ENCODE measurements at regions not wholly inside any gene's neighbourhood (a gene's known extent, or its start where the extent isn't known, plus 50 kb on each side); places are given as distances from the start of the nearest gene placed in this dataset.

DNA sequence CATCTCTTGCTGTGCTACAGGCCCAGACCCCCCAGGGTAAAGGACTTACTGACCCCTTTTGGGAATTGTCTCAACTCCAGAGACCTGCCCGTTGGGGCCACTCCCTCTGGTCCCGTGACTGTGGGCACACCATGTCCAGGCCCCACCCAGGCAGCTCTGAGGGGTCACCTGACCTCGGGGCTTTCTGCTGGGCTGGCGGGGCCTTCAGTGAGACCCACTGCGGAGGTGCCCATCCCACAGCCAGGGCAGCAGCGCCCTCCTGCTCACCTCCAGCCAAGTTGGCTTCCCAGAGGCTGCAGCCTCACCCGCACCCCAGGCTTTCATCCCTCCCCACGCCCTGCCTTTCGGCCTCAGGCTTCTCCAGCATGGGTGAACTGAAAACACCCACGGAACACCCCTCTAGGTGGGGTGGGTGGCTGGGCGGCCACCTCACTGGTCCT is 147.2 kb downstream of the DNAJB6 start:
- H3K27ac ChIP-seq (ENCODE audit: low read length), result no peak overlapping the region

GRCh38 chr7:157484411-157485081 is 147.7 kb downstream of the DNAJB6 start:
- Histone ChIP-seq H3K9me3 (ENCODE audit: insufficient read depth, low read depth, low read length) (peaks cover 58% of the 10 kb centered on the region), H3K36me3 (ENCODE audit: insufficient read depth, low read depth, low read length) (no peaks in the 10 kb centered on the region), H3K4me1 (ENCODE audit: insufficient read depth, low read length) (no peaks in the 10 kb centered on the region), H3K27ac (ENCODE audit: low read length) (no peak overlapping the region), H3K9ac (ENCODE audit: low read depth, low read length) (no peak overlapping the region), H3K27me3 (ENCODE audit: insufficient read depth, low read length) (no peaks in the 10 kb centered on the region), H3K4me3 (ENCODE audit: low read length) (no peak overlapping the region)

More for the DNA sequence above, 147.2 kb downstream of the DNAJB6 start:
- H3K9me3 ChIP-seq (ENCODE audit: insufficient read depth, low read depth, low read length), result peaks cover 63% of the 10 kb centered on the region
- H3K36me3 ChIP-seq (ENCODE audit: insufficient read depth, low read depth, low read length), result no peaks in the 10 kb centered on the region
- no peak overlapping the region for H3K4me3 ChIP-seq (ENCODE audit: low read length)
- no peak overlapping the region for H3K9ac ChIP-seq (ENCODE audit: low read depth, low read length)
- H3K27me3 ChIP-seq (ENCODE audit: insufficient read depth, low read length), result no peaks in the 10 kb centered on the region
- H3K4me1 ChIP-seq (ENCODE audit: insufficient read depth, low read length), result no peaks in the 10 kb centered on the region

DNA sequence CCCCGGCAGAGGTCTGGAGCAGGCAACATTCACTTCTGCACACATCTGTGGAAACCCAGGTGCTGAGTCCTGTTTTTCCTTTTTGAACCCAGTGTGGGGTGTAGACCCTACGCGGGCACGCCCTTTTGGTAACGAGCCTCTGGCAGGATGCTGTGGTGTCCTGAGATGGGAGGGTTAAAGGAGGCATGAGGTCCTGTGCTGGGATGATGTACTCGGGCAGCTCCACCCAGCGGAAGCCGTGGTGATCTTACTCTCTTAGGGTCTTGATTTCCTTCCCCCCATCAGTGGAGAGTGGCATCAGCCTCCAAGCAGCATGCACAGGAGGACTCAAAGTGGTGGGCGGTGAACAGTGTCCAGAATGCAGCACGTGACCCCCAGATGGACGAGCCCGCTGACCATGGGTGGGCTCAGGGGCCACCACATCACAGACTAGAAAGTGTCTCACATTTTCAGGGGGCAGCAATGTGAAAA is 148.6 kb downstream of the DNAJB6 start:
- H3K9me3 ChIP-seq (ENCODE audit: insufficient read depth, low read depth, low read length), result peaks cover 58% of the 10 kb centered on the region
- H3K4me3 ChIP-seq (ENCODE audit: low read length), result no peak overlapping the region
- no peaks in the 10 kb centered on the region for H3K36me3 ChIP-seq (ENCODE audit: insufficient read depth, low read depth, low read length)
- no peaks in the 10 kb centered on the region for H3K4me1 ChIP-seq (ENCODE audit: insufficient read depth, low read length)
- H3K9ac ChIP-seq (ENCODE audit: low read depth, low read length), result no peak overlapping the region
- H3K27ac ChIP-seq (ENCODE audit: low read length), result no peak overlapping the region
- H3K27me3 ChIP-seq (ENCODE audit: insufficient read depth, low read length), result no peaks in the 10 kb centered on the region

- Histone ChIP-seq H3K9ac (ENCODE audit: low read depth, low read length) (no peak overlapping the region), H3K27me3 (ENCODE audit: insufficient read depth, low read length) (no peaks in the 10 kb centered on the region), H3K36me3 (ENCODE audit: insufficient read depth, low read depth, low read length) (no peaks in the 10 kb centered on the region), H3K9me3 (ENCODE audit: insufficient read depth, low read depth, low read length) (peaks cover 56% of the 10 kb centered on the region), H3K4me1 (ENCODE audit: insufficient read depth, low read length) (no peaks in the 10 kb centered on the region), H3K27ac (ENCODE audit: low read length) (no peak overlapping the region), H3K4me3 (ENCODE audit: low read length) (no peak overlapping the region)
These were observed 149.4 kb downstream of the DNAJB6 start for GRCh38 chr7:157486007-157486755.

- Histone ChIP-seq H3K36me3 (ENCODE audit: insufficient read depth, low read depth, low read length) (no peaks in the 10 kb centered on the region), H3K4me1 (ENCODE audit: insufficient read depth, low read length) (no peaks in the 10 kb centered on the region), H3K27me3 (ENCODE audit: insufficient read depth, low read length) (no peaks in the 10 kb centered on the region), H3K9me3 (ENCODE audit: insufficient read depth, low read depth, low read length) (peaks cover 50% of the 10 kb centered on the region), H3K4me3 (ENCODE audit: low read length) (no peak overlapping the region), H3K27ac (ENCODE audit: low read length) (no peak overlapping the region), H3K9ac (ENCODE audit: low read depth, low read length) (no peak overlapping the region)
These were observed 150.4 kb downstream of the DNAJB6 start for GRCh38 chr7:157487046-157487770.

GRCh38 chr7:157488281-157488680 is 151.5 kb downstream of the DNAJB6 start:
- H3K36me3 ChIP-seq (ENCODE audit: insufficient read depth, low read depth, low read length), result no peaks in the 10 kb centered on the region
- no peaks in the 10 kb centered on the region for H3K27me3 ChIP-seq (ENCODE audit: insufficient read depth, low read length)
- H3K9ac ChIP-seq (ENCODE audit: low read depth, low read length), result no peak overlapping the region
- H3K4me3 ChIP-seq (ENCODE audit: low read length), result no peak overlapping the region
- H3K4me1 ChIP-seq (ENCODE audit: insufficient read depth, low read length), result no peaks in the 10 kb centered on the region
- peaks cover 55% of the 10 kb centered on the region for H3K9me3 ChIP-seq (ENCODE audit: insufficient read depth, low read depth, low read length)
- H3K27ac ChIP-seq (ENCODE audit: low read length), result no peak overlapping the region

DNA sequence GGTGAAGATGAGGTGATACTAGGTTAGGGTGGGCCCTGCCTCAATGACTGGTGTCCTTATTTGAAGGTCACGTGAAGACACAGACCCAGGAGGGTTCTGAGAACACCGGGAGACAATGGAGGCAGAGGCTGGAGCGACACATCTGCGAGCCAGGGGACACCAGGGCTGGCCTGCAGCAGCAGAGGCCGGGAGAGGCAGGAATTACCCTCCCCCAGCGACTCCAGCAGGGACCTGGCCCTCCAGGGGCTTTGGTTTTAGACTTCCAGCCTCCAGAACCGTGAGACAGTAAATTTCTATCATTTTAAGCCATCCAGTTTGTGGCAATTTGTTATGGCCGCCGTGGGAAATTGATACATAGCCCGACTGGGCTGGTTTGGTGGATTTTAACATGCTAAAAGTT is 152.2 kb downstream of the DNAJB6 start:
- Histone ChIP-seq H3K27ac (ENCODE audit: low read length) (no peak overlapping the region), H3K27me3 (ENCODE audit: insufficient read depth, low read length) (no peaks in the 10 kb centered on the region), H3K36me3 (ENCODE audit: insufficient read depth, low read depth, low read length) (no peaks in the 10 kb centered on the region), H3K9ac (ENCODE audit: low read depth, low read length) (no peak overlapping the region), H3K9me3 (ENCODE audit: insufficient read depth, low read depth, low read length) (peaks cover 59% of the 10 kb centered on the region), H3K4me3 (ENCODE audit: low read length) (no peak overlapping the region), H3K4me1 (ENCODE audit: insufficient read depth, low read length) (no peaks in the 10 kb centered on the region)
